Motor neuron (in vitro differentiated cells): ENCODE measurements at regions not wholly inside any gene's neighbourhood (a gene's known extent, or its start where the extent isn't known, plus 50 kb on each side); places are given as distances from the start of the nearest gene placed in this dataset.
A peak's percentile ranks its signal among the peaks of the same experiment; 100 is the strongest.
"Not testable (repeated sequence)": the region's sequence is repeated elsewhere in the genome, so short reads cannot be mapped to it uniquely, and the experiment has no call there.

Source experiments
- ATAC-seq, 8 experiments: fragments of 200-7000 bp; cut with Tn5 transposase; replicated peaks in 6 of 8; 2 replicates each; pipeline ENCODE4 v1.8.0; 2021; ENCODE audit warnings: mild to moderate bottlenecking in 8 of 8, moderate library complexity in 8 of 8
- H3K27ac ChIP-seq, 2 donors: fragments of 250-450 bp; sonication (Bioruptor Pico); 2 replicates each; pipeline ENCODE4 v1.9.0; 2021; ENCODE audit warnings: antibody characterized with exemption in 2 of 2, mild to moderate bottlenecking in 2 of 2, moderate library complexity in 1 of 2
- H3K4me1 ChIP-seq, 2 donors: fragments of 250-450 bp; sonication (Bioruptor Pico); replicated peaks in 1 of 2; 2 replicates each; pipeline ENCODE4 v1.6.1; 2021; ENCODE audit warnings: antibody characterized with exemption in 2 of 2, mild to moderate bottlenecking in 2 of 2, moderate library complexity in 1 of 2
- H3K4me3 ChIP-seq, 5 donors: fragments of 250-450 bp; sonication (Bioruptor Pico); 2 replicates each; pipeline ENCODE4 v1.9.0; 2021; ENCODE audit warnings: antibody characterized with exemption in 5 of 5, mild to moderate bottlenecking in 5 of 5, moderate library complexity in 4 of 5
- WGBS, 10 experiments: fragments of 450-650 bp; shearing (Covaris generic); methylation state at CpG; one replicate each; pipeline ENCODE4 v1.0.0; 2022; 5-methylcytosine and 5-hydroxymethylcytosine counted together
- in situ Hi-C, 9 experiments: fragments of 400-800 bp; cut with MboI; loops; one replicate each; pipeline ENCODE4 v1.15.0; 2021; ENCODE audit warnings: low sequenced_read_pairs in 9 of 9, low pct_unique_long_range_greater_than_20kb in 2 of 9; ENCODE audit not compliant: unreplicated experiment in 9 of 9

GRCh38 chr12:76180401-76181277 is 96.2 kb upstream of the NAP1L1 start:
- in situ Hi-C loops = loop anchor here in 1 of 9 experiments (25.0 kb wide), 1 partner anchor 157 kb away; the partner anchor contains the start of gene BBS10
- no peak overlapping the region for H3K4me3 ChIP-seq
- WGBS, 10 experiments = 67 to 100% (median 88%) methylated on average over 1 to 4 of the region's 4 CpGs; no CpG with 5 or more reads in 1 of the 10 experiments
- no peaks in the 10 kb centered on the region for H3K4me1 ChIP-seq
- no peak overlapping the region for H3K27ac ChIP-seq
- ATAC-seq = no peak

- in situ Hi-C loops = loop anchor here in 1 of 9 experiments (25.0 kb wide), 1 partner anchor 159 kb away; the partner anchor contains the start of gene BBS10
- ATAC-seq = no peak
- H3K4me1 ChIP-seq = no peaks in the 10 kb centered on the region
- no peak overlapping the region for H3K4me3 ChIP-seq
- no peak overlapping the region for H3K27ac ChIP-seq
- 17 to 100% (median 93%) methylated on average over 1 to 3 of the region's 3 CpGs; no CpG with 5 or more reads in 3 of the 10 experiments for WGBS, 10 experiments
These were observed 94.0 kb upstream of the NAP1L1 start for GRCh38 chr12:76178452-76178851.

GRCh38 chr12:76177821-76178220 is 93.3 kb upstream of the NAP1L1 start:
- no peaks in the 10 kb centered on the region for H3K4me1 ChIP-seq
- in situ Hi-C loops = loop anchor here in 1 of 9 experiments (25.0 kb wide), 1 partner anchor 159 kb away; the partner anchor contains the start of gene BBS10
- WGBS, 10 experiments = 33 to 100% (median 91%) methylated on average over 1 to 4 of the region's 4 CpGs; no CpG with 5 or more reads in 1 of the 10 experiments
- no peak overlapping the region for H3K27ac ChIP-seq
- ATAC-seq = peak in 2 of 8 experiments; percentile 49 to 58
- no peak overlapping the region for H3K4me3 ChIP-seq

- ATAC-seq = no peak
- in situ Hi-C loops = loop anchor here in 1 of 9 experiments (25.0 kb wide), 1 partner anchor 160 kb away; the partner anchor contains the start of gene BBS10
- no peak overlapping the region for H3K27ac ChIP-seq
- H3K4me1 ChIP-seq = no peaks in the 10 kb centered on the region
- no peak overlapping the region for H3K4me3 ChIP-seq
These were observed 92.5 kb upstream of the NAP1L1 start for GRCh38 chr12:76176940-76177339.

- not testable (repeated sequence) for H3K4me1 ChIP-seq, H3K27ac ChIP-seq, H3K4me3 ChIP-seq
- ATAC-seq = peak in 1 of 8 experiments; percentile 29
- 0 to 95% (median 80%) methylated on average over 1 to 5 of the region's 5 CpGs; no CpG with 5 or more reads in 2 of the 10 experiments for WGBS, 10 experiments
- in situ Hi-C loops = loop anchor here in 1 of 9 experiments (25.0 kb wide), 1 partner anchor 161 kb away; the partner anchor contains the start of gene BBS10
These were observed 91.5 kb upstream of the NAP1L1 start for GRCh38 chr12:76175946-76176345.

- in situ Hi-C loops = no loop called here
- H3K4me1 ChIP-seq = no peaks in the 10 kb centered on the region
- H3K27ac ChIP-seq = no peak overlapping the region
- ATAC-seq = no peak
- WGBS, 10 experiments = 56 to 100% (median 96%) methylated on average over 1 to 5 of the region's 5 CpGs
- no peak overlapping the region for H3K4me3 ChIP-seq
These were observed 89.3 kb upstream of the NAP1L1 start for GRCh38 chr12:76173756-76174155.

GRCh38 chr12:76158518-76159321 is 74.2 kb upstream of the NAP1L1 start:
- H3K27ac ChIP-seq = no peak overlapping the region
- in situ Hi-C loops = no loop called here
- H3K4me3 ChIP-seq = no peak overlapping the region
- peaks cover 2% of the 10 kb centered on the region in 2 donors for H3K4me1 ChIP-seq
- WGBS, 10 experiments = 28 to 100% (median 53%) methylated on average over 1 to 10 of the region's 11 CpGs
- peak; percentile 68 to 99 (median 96) for ATAC-seq

GRCh38 chr12:76156726-76157125 is 72.2 kb upstream of the NAP1L1 start:
- Histone ChIP-seq H3K27ac (no peak overlapping the region), H3K4me3 (no peak overlapping the region), H3K4me1 (peaks cover 2% of the 10 kb centered on the region in 2 donors)
- no peak for ATAC-seq
- in situ Hi-C loops = no loop called here

GRCh38 chr12:76156314-76156713 is 71.8 kb upstream of the NAP1L1 start:
- Histone ChIP-seq H3K4me3 (no peak overlapping the region), H3K27ac (no peak overlapping the region), H3K4me1 (peaks cover 2% of the 10 kb centered on the region in 2 donors)
- in situ Hi-C loops = no loop called here
- ATAC-seq = no peak
- 50 to 100% (median 95%) methylated on average over 1 of the region's 1 CpG; no CpG with 5 or more reads in 4 of the 10 experiments for WGBS, 10 experiments

GRCh38 chr12:76155157-76155670 is 70.7 kb upstream of the NAP1L1 start:
- 93 to 100% (median 99%) methylated on average over 1 to 2 of the region's 2 CpGs; no CpG with 5 or more reads in 2 of the 10 experiments for WGBS, 10 experiments
- in situ Hi-C loops = no loop called here
- no peak for ATAC-seq
- peaks cover 2% of the 10 kb centered on the region in 2 donors for H3K4me1 ChIP-seq
- H3K4me3 ChIP-seq = no peak overlapping the region
- H3K27ac ChIP-seq = no peak overlapping the region

- WGBS, 10 experiments = 79 to 100% (median 95%) methylated on average over 1 to 3 of the region's 3 CpGs; no CpG with 5 or more reads in 2 of the 10 experiments
- H3K27ac ChIP-seq = no peak overlapping the region
- in situ Hi-C loops = no loop called here
- ATAC-seq = no peak
- no peak overlapping the region for H3K4me3 ChIP-seq
- peaks cover 0 to 2% of the 10 kb centered on the region in 2 donors for H3K4me1 ChIP-seq
These were observed 69.1 kb upstream of the NAP1L1 start for GRCh38 chr12:76153616-76154015.

- Histone ChIP-seq H3K27ac (no peak overlapping the region), H3K4me3 (no peak overlapping the region), H3K4me1 (no peaks in the 10 kb centered on the region)
- in situ Hi-C loops = no loop called here
- WGBS, 10 experiments = 37 to 100% (median 81%) methylated on average over 1 to 4 of the region's 4 CpGs; no CpG with 5 or more reads in 1 of the 10 experiments
- ATAC-seq = peak in 2 of 8 experiments; percentile 97 to 99
These were observed 67.8 kb upstream of the NAP1L1 start for GRCh38 chr12:76152181-76152807.
